GM19463 (cell line): ENCODE measurements at regions not wholly inside any gene's neighbourhood (a gene's known extent, or its start where the extent isn't known, plus 50 kb on each side); places are given as distances from the start of the nearest gene placed in this dataset.

Experiments used
- ATAC-seq: cut with Tn5 transposase; IDR thresholded peaks from one replicate; pipeline ENCODE4 v1.9.1; 2021; ENCODE audit warnings: mild to moderate bottlenecking, moderate library complexity; ENCODE audit not compliant: unreplicated experiment

- no peak for ATAC-seq
Observed at GRCh38 chr4:20393486-20394100, 141.9 kb downstream of the SLIT2 start.

GRCh38 chr4:20394512-20394911, 142.8 kb downstream of the SLIT2 start:
- no peak for ATAC-seq

- peak; percentile 85 for ATAC-seq
Observed at GRCh38 chr4:20395160-20395773, 143.6 kb downstream of the SLIT2 start.

- no peak for ATAC-seq
Observed at GRCh38 chr4:20403290-20403689, 151.6 kb downstream of the SLIT2 start.

GRCh38 chr4:20403846-20404245, 152.1 kb downstream of the SLIT2 start:
- ATAC-seq: no peak

- ATAC-seq: no peak
Observed at GRCh38 chr4:20408611-20409010, 156.9 kb downstream of the SLIT2 start.

- ATAC-seq: no peak
Observed at GRCh38 chr4:20412072-20412471, 160.4 kb downstream of the SLIT2 start.

- no peak for ATAC-seq
Observed at GRCh38 chr4:20416800-20417199, 165.1 kb downstream of the SLIT2 start.

- peak; percentile 91 for ATAC-seq
Observed at GRCh38 chr4:20418861-20419451, 167.3 kb downstream of the SLIT2 start.

- no peak for ATAC-seq
Observed at GRCh38 chr4:20420916-20421602, 169.4 kb downstream of the SLIT2 start.

GRCh38 chr4:20421603-20421985, 169.9 kb downstream of the SLIT2 start:
- no peak for ATAC-seq

- peak; percentile 65 for ATAC-seq
Observed at GRCh38 chr4:20422398-20422797, 170.7 kb downstream of the SLIT2 start.

- ATAC-seq: no peak
Observed at GRCh38 chr4:20423420-20423819, 171.7 kb downstream of the SLIT2 start.

GRCh38 chr4:20426028-20426427, 174.3 kb downstream of the SLIT2 start:
- no peak for ATAC-seq

- ATAC-seq: no peak
Observed at GRCh38 chr4:20428436-20429160, 176.9 kb downstream of the SLIT2 start.

- no peak for ATAC-seq
Observed at GRCh38 chr4:20430259-20430941, 178.7 kb downstream of the SLIT2 start.

GRCh38 chr4:20431543-20431951, 179.8 kb downstream of the SLIT2 start:
- no peak for ATAC-seq

GRCh38 chr4:20432088-20432487, 180.4 kb downstream of the SLIT2 start:
- ATAC-seq: no peak

GRCh38 chr4:20433097-20433705, 181.5 kb downstream of the SLIT2 start:
- no peak for ATAC-seq

GRCh38 chr4:20440170-20440569, 188.5 kb downstream of the SLIT2 start:
- no peak for ATAC-seq
